NB4 (cell line): ENCODE measurements at regions not wholly inside any gene's neighbourhood (a gene's known extent, or its start where the extent isn't known, plus 50 kb on each side); places are given as distances from the start of the nearest gene placed in this dataset.

Source experiments
- POLR2A ChIP-seq: IDR thresholded peaks from 2 replicates; pipeline ENCODE4 v1.6.1; 2011; ENCODE audit warnings: mild to moderate bottlenecking; ENCODE audit not compliant: insufficient read length; ENCODE audit errors: extremely low read depth
- TF ChIP-seq, protein P1 (sequence below): IDR thresholded peaks from one replicate; pipeline ENCODE4 v1.5.1; 2012; ENCODE audit warnings: low read depth, low read length

DNA sequence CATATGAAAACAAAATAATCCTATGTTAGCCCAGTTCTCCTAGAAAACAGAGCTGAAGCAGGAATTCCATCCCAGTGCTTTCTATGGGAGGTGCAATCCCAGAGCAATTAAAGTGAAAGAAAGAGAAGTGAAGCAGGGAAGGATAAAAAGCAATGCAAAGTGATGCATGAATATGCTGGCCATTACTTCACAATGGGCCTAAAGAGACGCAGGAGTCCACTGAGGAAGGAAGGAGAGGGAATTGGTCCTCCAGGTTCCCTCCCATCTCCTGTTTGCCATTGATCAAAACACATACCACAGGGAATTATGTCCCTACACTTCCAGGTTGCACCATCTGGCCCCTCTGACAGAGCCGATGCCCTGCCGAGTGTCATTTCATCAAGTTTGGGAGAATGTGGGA, 392.2 kb upstream of the NFE2L3 start:
- TF ChIP-seq, protein P1, sequence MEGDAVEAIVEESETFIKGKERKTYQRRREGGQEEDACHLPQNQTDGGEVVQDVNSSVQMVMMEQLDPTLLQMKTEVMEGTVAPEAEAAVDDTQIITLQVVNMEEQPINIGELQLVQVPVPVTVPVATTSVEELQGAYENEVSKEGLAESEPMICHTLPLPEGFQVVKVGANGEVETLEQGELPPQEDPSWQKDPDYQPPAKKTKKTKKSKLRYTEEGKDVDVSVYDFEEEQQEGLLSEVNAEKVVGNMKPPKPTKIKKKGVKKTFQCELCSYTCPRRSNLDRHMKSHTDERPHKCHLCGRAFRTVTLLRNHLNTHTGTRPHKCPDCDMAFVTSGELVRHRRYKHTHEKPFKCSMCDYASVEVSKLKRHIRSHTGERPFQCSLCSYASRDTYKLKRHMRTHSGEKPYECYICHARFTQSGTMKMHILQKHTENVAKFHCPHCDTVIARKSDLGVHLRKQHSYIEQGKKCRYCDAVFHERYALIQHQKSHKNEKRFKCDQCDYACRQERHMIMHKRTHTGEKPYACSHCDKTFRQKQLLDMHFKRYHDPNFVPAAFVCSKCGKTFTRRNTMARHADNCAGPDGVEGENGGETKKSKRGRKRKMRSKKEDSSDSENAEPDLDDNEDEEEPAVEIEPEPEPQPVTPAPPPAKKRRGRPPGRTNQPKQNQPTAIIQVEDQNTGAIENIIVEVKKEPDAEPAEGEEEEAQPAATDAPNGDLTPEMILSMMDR = no peak
- TF ChIP-seq POLR2A = no peak
